D341Med (cell line): ENCODE measurements at regions not wholly inside any gene's neighbourhood (a gene's known extent, or its start where the extent isn't known, plus 50 kb on each side); places are given as distances from the start of the nearest gene placed in this dataset.

Source experiments
- DNase-seq: peaks from one replicate; pipeline ENCODE4 v3.0.0; 2012; ENCODE audit warnings: low spot score

DNA sequence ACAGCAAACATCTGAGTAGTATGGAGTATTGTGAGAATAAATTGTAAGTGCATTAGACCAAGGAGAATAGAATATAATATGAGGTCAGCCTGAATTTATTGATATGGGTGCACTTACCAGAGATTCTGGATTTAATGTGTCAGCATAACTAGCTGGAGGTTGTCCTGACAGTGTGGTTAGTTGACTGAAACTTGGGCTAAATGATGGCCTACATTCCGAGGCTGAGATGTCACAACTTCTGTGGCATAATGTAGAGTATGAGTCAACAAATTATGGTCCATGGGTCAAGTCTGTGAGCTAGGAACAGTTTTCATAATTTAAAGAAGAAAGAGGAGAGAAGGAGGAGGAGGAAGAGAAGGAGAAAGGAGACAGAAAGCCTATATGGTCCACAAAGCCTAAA is 127.6 kb downstream of the QPCT start:
- no peak for DNase-seq

DNA sequence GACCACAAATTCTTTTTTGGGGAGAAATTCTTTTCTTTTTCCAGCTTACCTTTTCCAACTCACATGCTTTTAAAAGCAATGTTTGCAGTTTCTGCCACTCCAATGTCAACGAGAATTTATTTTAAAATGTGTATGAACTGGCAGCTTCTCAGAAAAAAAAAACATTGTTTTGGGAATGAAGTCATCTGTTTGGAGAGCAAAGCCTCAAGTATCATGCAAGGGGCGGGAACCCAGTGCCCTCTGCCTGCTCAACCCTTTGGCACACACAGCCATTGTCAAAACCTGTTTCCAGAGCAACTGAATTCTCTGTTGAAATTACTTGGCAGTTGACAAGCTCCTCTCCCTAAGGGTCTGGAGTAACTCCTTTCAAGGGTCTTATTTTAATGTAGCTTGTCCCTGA is 128.5 kb downstream of the QPCT start:
- DNase-seq = no peak

DNA sequence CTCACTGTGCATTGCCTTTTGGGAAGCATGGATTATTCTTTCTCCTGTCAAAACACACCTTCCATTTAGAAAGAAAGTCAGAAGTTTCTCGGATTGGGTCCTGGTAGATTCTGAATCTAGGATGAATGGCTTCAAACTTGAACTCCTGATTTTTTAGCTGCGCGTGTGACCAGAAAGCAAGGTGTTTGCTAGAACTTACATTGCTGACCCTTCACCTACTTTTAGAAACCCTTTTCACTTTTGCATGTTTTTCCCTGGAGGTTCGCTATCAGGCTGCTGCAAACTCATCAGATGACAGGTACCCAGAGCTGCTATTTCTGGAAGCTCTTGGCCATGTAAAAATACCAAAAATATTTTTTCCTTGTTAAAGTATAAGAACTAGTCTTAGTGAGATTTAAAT is 132.0 kb downstream of the QPCT start:
- no peak for DNase-seq

DNA sequence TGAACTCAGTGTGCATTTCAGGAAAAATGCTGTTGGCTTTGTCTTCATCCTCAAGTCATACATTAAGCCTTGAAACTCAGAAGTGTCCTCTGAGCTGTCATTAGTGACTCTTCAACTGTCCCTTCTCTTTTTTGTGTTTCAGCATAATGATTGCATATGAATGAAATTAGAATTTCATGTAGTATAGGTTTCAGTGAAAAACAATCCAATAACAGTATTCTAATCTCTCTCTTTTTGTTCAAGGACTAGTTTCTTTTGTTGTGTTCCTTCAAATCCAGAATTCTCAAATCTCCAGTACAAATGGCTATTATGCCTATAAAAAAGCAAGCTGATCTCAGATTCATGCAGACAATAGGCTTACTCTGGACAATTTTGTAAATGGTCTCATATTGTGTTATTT is 133.5 kb downstream of the QPCT start:
- no peak for DNase-seq

DNA sequence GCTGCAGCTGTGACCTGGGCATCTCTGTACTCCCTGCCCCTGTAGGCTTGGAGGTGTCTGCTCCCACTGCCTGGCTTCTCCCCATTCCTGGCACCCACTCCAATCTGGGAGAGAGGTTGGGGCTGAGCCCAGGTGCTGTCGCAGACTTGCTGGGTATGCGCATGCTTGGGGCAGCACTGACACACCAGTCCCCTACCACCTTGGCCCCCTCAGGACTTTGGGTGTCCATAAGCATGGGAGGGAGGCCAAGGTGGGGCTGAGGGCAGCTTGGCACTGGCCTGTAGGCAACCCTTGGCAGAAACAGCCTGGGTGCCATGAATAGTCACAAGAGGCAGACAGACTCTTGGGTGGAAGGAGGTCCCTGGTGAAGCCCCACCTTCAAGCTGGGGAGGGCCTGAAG is 136.8 kb downstream of the QPCT start:
- DNase-seq = no peak

DNA sequence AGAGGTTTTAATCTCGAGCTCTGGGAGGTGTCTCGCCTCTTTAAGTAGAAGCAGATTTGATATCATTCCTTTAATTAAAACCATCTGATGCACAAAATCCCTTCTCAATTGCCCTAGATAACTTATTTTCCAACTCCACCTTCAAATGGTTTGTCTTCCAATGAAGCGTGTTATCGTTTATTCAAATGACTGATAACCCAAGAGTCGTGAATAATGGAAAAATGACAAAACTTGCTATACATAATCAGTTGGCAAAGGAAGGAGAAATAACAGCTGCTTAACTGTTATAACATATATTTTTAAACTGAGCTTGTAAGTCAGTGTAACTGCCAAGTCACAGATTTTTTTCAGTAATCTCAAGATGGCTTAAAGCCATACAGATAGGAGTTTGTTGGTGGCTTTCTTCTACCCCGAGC is 144.6 kb downstream of the QPCT start:
- DNase-seq = no peak

DNA sequence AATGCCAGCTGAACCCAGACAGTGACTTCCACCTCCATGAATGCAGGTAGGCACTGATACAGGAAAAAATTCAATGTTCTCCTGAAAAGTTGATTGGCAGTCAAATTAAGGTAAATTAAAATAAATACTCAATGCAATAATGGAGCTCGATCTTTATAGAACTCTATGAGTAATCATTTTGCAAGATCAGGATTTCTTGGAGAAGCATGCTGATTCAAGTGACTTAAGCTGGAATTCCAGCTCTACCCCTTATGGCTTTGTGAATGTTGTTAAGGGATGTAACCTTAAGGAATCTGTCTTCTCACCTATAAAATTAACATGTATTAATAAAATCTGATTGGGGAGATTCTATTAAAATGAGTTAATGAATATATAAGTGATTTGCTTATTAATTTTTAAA is 145.1 kb downstream of the QPCT start:
- no peak for DNase-seq

DNA sequence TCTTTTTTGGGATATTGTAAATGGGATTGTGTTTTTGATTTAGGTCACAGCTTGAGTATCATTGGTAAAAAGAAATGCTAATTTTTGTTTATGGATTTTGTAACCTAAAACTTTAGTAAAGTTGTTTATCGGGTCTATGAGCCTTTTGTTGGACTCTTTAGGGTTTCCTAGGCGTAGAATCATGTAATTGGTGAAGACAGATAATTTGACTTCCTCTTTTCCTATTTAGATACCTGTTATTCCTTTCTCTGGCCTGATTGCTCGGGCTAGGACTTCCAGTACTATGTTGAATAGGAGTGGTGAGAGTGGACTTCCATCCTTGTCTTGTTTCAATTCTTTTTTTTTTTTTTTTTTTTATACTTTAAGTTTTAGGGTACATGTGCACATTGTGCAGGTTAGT is 149.0 kb downstream of the QPCT start:
- no peak for DNase-seq

DNA sequence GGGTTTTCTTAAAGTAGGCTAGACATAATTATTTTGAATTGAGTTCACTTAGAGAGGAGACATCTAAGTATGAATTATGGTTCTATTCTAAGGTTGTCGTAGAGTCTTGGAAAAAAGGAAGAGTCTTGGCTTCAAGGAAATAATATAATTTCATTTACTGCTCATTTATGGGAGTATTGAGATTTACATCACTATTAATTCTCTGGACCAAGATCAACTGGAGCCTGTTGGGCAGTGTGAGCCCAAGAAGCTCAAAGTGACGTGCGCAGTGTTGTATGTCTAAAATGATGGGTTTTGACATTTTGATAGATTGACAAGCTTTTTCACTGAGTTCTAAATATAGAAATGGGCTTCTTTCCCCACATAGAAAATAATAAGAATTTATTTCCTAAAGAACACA is 154.7 kb downstream of the QPCT start:
- DNase-seq = no peak

DNA sequence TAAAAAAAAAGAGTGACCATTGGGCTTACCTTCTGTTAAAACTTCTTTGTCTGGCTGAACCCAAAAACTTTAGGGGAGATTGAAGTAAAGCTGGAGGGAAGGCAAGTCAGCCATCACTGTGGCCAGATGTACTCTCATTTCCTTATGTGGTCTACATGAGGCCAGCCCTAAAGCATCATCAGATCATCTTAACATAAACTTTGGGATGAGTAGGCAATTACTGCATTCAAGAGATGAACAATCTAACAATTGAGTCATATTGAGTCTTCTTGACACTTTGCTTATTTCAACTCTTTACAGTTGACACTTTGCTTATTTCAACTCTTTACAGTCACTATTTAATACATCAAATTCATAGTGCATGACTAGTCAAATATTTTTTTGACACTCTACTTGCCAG is 155.6 kb downstream of the QPCT start:
- DNase-seq = no peak

DNA sequence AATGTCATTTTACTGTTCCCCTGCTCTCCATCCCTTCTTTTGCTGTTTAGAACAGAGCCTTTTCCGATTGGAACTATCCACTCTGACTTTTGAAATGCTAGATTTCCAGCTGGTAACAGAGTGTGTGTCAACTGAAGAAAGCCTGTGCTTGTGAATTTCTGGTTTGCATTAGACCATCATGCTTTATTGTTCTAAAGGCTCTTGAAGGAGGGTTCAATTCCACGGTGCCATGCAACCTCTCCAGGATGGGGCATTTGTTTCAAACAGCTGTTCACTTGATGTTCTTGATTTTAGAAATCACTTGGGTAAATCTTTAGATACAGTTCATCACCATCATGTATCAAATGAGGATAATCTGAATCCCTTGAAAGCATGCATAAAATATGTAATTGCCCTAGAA is 156.7 kb downstream of the QPCT start:
- DNase-seq = no peak

DNA sequence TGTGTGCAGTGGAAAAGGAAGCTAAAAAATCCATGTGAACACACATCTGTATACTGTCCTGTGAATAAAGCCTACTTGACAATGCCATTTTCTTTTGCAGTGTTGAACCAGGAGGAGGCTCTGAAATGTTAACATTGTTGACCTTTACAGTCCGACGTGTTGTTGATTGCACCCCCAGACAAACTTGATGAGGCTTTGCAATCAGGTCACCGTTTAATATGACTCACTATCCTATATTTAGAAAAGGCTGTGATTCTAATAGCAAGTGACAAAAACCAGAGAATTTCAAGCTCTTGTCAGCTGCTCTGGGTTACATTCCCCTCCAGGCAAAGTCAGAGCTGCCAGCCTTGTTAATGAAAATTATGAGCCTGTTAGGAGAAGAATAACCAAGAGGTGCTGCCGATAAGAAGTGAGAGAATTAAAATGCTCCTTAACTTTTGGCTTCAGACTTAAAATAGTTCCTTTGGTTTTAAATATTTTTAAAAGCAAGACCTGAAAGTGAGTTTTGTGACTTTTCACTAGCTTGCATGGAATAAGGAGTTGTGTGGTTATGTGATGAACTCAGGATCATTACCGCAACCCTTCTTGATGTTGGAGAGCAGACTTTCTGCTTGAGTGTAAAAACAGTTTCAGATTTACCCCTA is 162.1 kb downstream of the QPCT start:
- DNase-seq = no peak

DNA sequence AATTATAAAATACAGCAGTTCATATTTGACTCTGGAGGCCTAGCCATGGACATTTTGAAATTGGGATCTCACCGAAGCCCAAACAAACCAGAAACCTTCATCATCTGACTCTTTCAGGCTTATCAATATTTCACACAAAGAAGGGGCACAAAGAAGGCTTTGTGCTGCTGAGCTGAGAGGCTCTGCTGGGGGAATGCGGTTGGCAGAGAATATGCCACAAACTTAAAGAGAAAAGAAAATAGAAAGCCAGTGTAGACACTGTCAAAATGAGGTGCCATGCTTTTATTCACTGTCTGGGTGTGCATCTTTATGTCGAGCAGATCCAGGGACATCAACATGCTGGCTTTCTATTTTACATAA is 162.6 kb downstream of the QPCT start:
- no peak for DNase-seq

DNA sequence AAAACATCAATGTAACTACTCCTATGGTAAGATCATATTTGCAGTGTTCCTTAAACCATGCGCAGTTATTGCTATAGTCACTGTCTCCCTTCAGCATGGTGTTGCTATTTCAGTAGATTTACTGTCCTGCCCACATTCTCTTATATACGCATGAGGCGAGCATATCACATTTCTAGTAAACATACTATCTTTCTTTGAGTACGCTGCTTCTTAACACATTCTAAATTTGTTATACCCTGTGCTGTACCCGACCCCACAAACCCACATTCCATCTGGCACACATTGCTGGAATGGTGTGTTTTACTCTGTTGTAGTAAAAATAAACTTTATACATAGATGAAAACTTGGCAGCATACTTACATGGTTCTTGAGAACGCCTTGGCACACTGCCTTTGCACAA is 163.3 kb downstream of the QPCT start:
- no peak for DNase-seq

DNA sequence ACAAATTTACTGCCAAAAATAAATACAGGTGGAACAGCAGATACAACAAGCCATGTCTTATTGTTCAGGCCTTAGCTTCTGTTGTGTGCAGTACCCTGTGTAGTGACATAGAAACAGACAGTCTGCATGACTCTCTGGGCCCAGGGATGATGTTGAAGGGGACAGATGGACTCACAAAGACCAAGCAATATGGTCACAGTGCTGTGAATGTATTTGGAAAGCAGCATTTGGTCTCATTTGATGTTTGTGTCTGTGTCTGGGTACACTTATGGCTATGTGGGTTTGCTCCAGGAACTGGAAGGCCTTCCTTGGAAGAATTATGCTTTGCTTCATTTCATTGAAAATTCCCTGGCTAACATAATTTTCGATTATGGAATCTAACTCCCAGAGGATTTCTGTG is 158.5 kb downstream of the CDC42EP3 start:
- no peak for DNase-seq

DNA sequence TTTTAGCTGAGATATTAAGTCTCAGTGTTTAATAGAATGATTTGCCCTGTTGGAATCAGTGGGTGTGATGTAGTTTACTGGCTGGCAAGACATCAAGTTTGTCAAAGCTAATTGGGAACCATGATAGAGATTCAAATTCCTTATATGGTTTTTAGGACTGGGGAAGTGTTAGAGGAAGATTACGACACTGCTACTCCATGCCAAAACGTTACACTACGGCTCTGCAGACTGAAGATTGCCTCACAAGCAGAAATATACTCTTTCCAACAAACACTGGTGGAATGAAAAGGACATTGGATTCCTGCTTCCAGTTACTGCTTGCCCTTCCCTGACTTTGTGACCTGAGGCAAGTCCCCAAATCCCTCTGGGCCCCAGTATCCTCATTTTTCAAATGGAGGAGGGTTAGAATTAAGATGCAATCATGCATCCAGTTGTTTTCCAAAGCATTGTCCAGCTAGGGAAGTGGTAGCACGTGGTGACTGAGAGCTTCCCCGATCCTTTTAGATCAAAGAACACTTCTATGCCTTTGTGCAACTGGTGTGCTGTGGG is 147.6 kb downstream of the CDC42EP3 start:
- DNase-seq = no peak

DNA sequence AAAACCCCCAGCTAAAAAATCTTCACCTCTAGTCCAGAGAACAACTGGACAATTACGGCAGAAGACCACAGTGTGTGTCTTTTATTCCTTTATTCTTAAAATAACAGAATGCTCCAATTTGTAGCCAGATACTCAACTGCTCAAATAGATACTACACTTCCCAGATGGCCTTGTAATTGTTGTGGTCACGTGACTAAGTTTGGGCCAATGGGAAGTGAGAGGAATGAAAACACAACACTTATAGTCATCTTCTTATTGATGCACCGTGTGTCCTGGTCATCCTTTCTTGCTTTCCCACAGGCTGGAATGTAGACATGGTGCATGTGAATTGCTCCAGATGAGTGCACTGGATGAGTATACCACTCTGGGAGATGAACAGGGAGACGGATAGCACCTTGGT is 145.1 kb downstream of the CDC42EP3 start:
- DNase-seq = no peak

DNA sequence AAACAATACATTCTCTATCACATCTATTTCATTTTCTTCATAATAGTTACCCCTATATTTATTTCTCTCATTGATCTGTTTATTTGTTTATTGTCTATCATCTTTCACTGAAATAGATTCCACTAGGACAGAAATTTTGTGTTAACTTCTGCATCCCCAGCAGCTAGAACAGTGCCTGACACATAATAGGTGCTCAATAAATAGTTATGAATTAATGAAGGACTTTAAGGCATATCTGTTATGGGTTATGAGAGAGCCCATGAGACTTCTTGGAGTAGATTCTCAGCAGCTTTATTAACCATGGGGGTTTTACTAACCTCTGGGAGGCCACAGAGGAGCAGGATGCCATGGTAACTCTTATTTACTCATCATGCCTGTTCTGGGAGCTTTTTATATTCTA is 144.6 kb downstream of the CDC42EP3 start:
- no peak for DNase-seq

DNA sequence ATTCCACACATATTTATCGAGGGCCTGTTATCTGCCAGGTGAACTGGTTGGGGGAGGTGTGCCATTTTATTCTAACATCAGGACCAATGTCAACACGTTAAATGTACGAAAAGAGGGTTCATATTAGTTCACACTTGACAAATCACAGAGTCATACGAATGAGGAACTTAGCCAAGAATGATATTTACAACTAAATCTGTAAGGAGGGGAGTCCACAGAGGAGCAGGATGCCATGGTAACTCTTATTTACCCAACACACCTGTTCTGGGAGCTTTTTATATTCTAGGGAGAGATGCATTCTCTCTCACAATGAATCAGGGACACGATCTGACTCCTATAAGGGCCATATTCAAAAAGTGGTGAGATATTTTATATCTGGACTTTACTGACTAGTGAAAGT is 144.1 kb downstream of the CDC42EP3 start:
- no peak for DNase-seq

DNA sequence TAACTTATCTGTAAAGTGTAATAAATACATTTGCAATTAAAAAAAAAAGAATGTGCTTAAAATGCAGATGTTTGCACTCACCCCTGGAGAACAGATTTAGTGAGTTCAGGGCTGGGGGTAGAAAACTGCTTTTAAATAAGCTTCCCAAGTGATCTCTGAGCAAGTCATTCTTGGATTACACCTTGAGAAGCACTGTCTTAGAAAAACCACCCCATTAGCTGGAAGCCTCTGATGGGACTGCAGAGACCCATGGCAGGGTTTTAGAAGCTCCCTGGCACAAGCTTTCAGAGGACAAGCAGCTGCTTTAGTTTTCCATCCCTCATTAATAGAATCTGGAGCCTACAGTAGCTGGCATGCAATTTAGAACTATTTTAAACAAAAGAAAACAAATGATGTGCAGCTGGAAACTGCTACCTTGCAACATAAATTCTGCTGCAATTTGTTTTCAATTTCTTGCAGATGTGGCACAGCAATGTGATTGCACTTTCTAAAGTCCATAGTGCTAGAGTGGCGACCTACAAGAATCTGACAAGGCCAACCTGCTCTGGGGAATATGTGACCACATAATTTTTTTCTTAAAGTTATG is 141.5 kb downstream of the CDC42EP3 start:
- no peak for DNase-seq

DNA sequence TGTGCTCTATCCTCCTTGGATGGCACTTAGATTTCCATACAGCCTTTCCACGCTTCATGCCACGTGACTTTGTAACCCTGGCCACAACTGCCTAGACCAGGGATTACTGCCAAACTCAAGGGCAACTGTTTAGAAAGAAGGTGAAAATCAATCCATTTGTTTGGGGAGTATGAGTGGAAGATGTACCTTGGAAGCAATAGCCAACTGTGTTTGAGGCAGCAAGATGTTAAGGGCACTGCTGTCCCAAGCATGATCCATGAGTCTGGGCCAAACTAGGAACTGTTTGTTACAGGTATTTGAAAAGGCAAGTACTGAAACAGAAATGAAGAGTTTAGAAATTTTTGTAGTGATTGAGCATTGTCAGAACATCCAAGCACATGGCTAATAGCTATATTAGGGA is 138.9 kb downstream of the CDC42EP3 start:
- DNase-seq = no peak

DNA sequence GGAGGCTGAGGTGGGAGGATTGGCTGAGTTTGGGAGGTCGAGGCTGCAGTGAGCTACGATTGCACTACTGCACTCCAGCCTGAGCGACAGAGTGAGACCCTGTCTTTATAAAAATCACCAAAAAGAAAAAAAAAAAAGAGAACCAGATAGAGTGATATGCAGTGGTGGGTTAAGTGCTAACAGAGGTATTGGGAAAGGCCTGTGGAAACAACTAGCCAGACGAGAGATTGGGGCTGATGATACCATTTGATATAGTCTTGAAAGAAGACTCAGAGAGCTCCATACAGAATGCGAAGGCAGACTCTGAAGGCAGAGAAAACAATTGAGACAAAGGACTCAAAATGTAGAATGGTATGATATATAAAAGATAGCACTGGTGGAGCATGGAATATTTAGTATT is 134.1 kb downstream of the CDC42EP3 start:
- no peak for DNase-seq

DNA sequence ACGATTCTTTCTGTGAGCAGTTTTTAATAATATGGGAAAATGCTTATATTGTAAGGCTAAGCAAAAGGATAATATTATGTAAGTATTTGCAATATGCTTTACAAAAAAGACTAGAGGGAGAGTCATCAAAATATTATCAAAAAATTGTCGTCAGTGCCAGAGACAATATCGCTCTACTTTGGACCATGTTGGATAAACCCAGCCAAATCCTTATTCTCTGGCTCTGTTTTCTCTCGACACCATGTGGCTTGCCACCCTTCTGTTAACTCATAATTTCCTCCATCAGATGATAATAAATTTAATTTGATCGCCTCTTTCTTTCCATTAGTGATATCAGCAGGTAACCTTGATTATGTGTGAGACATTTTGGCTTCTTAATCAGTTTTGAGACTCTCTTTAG is 129.9 kb downstream of the CDC42EP3 start:
- no peak for DNase-seq

DNA sequence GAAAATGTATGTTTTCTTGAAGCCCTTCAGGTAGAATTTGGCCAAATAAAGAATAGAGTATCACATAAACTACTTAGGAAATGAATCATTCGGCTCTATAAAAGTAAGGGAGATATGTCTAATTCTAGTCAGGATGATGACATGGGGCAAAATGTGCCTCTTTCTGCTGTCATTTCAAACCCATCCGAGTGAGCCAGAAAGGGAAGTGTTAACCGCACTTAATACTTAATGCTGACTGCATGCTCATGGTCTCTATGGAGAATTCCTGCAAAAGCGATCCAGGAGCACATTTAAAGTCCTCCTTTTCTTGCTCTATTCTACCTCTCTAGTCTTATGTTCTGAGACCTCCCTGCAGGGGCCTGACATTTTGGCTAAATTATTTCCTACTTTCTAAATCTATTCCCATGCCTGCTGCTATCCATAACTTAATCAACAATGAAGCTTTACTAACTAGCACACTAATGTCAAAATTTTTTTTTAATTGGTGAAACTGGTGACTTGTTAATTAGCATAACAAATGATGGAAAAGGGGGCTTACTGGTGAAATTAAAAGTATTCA is 127.4 kb downstream of the CDC42EP3 start:
- no peak for DNase-seq
